Sciatic nerve (tissue), 2 donors: ENCODE measurements at regions not wholly inside any gene's neighbourhood (a gene's known extent, or its start where the extent isn't known, plus 50 kb on each side); places are given as distances from the start of the nearest gene placed in this dataset.
A peak's percentile ranks its signal among the peaks of the same experiment; 100 is the strongest.
"Not testable (repeated sequence)": the region's sequence is repeated elsewhere in the genome, so short reads cannot be mapped to it uniquely, and the experiment has no call there.

Source experiments
- ATAC-seq: fragments of 200-7000 bp; cut with Tn5 transposase; one replicate; pipeline ENCODE4 v1.9.1; 2020; ENCODE audit warnings: mild to moderate bottlenecking, moderate library complexity
- DNase-seq: peaks from one replicate; pipeline ENCODE4 v3.0.0-alpha.2; 2020; ENCODE audit warnings: low spot score
- intact Hi-C: fragments of 100-400 bp; cut with DNase I; formaldehyde crosslinking; loops from one replicate; pipeline ENCODE4 v1.14.2; 2022
- donor health status: DM: no; HTN: no; CAD: no.
- donor health status: DM: no; HTN: no; CAD: no.

DNA sequence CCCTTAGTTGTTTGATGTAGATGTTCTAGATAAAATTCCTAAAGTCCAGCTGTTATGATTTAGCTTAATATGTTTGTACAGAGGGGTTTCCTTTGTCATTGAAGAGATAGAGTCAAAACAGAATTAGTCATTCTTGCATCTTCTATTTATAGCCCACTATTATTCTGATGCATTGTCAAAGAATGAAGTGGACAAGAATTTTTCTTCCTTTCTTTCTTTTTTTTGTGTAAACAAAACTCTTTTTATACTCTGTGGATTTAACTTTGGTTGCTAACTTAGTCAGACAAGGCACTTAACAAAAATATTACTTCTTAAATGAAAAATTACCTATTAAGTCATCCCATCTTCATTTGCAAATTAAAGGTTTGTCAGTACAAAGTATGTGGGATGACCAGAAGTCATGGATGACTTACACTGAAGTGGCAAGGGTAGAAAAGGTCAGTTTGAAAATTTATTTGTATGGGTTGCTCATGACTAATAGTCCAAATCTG, 215.6 kb upstream of the DDHD1 start:
- intact Hi-C loops: no loop called here
- no peak for ATAC-seq

DNA sequence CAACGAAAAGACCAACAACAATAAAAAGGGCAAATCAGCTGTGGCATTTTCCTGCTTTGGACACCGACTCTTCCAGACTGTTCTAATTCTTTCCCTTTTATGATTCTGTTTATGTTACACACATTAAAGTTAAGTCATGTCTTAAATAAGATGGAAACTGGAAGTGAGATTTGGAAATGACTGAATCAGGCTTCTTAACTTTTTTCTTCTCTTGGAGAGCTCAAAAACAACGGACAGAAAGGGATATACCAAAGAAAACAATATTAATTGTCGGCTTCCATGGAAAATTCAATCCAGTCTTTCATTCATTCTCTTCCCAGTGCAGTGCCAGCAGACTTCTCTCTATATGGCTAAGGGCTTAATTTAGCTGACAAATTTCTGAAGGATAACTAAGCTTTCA, 214.9 kb upstream of the DDHD1 start:
- ATAC-seq (no peak), DNase-seq (no peak)
- intact Hi-C loops: no loop called here

More for the DNA sequence above, 215.6 kb upstream of the DDHD1 start:
- DNase-seq: no peak

DNA sequence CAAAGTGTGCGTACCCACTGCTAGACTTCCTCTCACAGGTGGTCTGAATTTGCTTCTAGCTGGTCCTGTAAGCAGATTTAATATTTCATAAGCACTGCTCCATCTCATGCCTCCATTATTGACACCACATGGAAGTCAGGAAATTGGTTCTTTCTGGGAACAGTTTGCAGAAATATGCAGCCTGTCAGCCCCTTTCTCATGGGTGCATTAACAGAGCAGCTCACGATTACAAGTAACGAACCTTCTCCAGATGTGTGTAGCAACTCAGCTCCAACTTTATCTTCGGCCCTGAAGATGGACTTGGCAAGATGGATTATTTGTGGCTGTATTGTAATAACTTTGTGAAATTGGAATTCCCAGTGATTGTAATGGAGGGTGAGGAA, 214.5 kb upstream of the DDHD1 start:
- ATAC-seq: peak; percentile 87
- DNase-seq: no peak
- intact Hi-C loops: no loop called here

DNA sequence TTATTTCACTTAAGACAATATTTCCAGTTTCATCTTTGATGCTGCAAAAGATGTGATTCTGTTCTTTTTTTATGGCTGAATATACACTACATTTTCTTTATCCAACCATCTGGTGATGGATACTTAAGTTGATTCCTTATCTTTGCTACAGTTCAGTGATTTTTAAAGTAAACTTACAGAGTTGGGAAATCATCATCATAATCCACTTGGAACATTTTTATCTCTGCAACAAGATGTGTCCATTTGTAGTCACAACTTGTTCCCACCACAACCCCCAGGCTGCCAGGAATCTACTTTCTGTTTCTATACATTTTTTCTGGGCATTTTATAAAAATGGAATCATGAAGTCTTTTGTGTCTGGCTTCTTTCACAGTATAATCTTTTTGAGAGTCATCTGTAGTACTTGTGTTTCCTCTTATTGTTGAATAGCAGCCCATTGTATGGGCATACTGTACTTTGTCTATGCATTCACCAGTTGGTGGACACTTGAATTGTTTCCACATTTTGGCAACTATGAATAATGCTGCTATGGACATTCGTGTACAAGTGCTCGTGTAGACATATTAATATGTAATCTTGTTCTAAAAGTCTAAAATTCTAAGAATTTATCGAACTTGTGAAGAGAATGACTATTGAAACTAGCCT, 212.5 kb upstream of the DDHD1 start:
- no peak for ATAC-seq
- DNase-seq: no peak
- intact Hi-C loops: no loop called here

DNA sequence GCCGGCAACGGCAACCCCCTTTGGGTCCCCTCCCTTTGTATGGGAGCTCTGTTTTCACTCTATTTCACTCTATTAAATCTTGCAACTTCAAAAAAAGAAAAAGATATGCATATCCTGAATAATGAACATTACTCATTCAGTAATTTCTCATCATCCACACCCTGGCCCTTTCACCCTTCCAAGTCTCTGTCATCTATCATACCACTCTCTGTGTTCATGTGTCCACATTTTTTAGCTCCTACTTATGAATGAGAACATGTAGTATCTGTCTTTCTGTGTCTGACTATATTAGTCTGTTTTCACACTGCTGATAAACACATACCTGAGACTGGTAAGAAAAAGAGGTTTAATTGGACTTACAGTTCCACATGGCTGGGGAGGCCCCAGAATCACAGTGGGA, 209.8 kb upstream of the DDHD1 start:
- intact Hi-C loops, DNase-seq, ATAC-seq: not testable (repeated sequence)

DNA sequence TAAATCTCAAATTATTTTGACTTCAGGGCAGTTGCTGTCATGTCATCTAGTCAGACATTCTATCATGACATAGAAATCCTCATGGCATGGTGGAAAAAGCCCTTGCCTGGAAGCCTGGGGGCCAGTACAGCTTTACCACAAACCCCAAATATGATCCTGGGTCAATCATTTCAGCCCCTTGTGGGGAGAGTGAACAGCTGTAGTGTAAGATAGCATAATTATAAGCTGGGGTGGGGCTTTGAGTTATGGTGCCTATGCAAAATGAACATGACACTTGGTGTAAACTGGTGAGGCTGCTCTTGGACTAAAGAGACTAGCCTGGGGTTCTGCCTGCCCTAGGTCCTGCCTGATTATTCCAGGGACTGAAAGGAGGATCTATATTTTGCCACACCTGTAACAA, 207.7 kb upstream of the DDHD1 start:
- intact Hi-C loops: no loop called here
- ATAC-seq: no peak
- no peak for DNase-seq

DNA sequence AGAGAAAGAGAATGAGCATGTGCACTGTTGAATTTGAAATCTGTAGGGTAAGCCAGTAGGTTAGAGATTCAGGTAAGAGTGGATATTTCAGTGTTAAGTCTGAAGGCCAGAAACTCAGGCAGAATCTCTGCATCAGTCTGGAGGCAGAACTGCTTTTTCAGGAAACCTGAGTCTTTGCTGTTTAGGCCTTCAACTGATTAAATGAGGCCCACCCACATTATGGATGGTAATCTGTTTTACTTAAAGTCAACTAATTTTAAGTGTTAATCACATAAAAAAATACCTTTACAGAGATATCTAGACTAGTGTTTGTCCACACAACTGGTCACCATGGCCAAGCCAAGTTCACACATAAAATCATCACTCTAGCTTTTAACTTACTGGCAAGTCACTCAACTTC, 205.0 kb upstream of the DDHD1 start:
- intact Hi-C loops: no loop called here
- ATAC-seq: no peak
- DNase-seq: no peak

DNA sequence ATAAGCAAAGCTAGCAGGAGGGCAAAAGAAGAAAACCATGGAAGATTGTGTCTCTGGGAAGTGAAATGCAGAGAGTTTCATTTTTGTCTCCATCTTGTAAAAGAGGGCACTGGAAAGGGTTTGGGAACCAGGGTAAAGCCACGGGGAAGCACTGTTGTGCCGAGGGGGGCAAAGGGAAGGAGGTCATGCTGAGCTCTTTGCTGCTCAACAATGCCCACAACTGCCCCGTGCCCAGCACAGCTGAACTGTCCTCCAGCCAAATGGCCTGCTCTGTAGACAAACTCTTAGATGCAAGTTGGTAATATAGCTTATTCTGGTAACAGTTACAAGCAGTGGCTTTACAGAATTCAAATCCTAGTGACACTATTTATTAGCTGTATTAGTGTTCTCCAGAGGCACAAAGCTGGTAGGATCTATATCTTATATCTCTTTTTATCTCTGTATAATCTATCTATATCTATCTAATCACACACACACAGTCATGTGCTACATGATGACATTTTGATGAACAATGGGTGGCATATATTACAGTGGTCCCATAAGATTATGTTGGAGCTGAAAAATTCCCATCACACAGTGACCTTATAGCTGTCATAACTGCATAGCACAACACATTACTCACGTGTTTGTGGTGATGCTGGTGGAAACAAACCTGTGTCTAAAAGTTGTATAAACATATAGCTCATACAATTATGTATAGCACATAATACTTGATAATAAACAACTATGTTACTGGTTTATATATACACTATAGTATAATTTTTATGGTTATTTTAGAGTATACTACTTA, 203.4 kb upstream of the DDHD1 start:
- intact Hi-C loops: no loop called here
- ATAC-seq: no peak
- no peak for DNase-seq

DNA sequence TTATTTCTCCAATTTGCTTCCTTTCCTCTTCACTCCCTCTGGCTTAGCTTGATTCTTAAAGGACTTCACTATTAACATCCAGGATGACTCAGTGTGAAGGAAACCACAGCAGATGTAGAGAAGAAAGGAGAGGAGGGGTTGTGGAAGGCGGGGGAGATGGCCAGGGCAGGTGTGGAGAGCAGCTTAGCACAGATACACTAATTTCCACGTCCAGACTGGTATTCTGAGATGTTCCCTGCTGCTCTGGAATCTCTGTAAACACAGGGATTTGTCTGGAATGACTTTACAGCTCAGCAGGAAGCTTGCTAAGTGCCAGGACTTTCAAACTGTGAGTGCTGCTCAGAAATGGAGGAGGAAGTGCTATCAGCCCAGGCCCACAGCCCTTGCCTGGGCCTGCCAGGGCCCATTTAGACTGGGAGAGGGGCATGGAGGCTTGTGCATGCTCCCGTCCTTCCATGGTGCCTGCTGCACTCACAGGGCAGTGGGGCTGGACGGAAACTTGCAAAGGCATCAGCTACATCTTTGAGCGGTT, 202.5 kb upstream of the DDHD1 start:
- DNase-seq (no peak), ATAC-seq (peak; percentile 39)
- intact Hi-C loops: no loop called here

DNA sequence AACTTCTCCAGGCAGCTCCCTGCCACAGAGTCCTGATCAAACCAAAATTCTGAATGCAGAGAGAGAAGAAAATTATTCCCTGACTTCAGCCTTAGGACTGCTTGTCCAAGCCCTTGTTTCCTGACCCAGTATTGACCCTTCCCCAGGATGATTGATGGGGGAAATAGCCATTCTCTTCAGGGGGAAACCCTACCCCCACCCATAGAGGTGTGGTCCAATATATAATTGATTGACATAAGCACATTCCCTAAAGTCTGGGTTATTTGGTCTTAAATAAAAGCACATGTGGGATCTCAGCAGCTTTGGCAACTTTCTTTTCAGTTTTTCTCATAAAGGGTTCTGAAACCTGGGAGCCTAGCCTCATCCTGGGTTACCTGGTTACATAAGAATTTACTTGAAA, 201.2 kb upstream of the DDHD1 start:
- no peak for DNase-seq
- no peak for ATAC-seq
- intact Hi-C loops: no loop called here

DNA sequence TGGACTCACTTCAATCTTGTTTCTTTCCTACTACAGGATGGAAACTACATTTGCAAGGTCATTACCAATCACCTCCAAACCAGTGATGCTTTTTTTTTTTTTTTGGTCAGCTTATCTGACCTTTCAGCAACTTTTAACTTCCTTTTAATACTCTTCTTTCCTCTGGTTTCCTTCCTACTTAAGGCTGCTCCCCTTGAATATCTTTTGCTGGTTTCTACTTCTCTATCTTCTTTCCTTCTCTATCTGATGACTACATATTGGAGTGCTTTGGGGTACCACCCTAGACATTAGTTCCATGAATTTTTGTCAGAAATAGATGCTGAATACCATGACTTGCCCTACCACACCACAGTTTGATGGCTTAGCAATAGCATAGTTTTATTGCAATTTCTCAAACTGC, 197.7 kb upstream of the DDHD1 start:
- no peak for DNase-seq
- no peak for ATAC-seq
- intact Hi-C loops: no loop called here

DNA sequence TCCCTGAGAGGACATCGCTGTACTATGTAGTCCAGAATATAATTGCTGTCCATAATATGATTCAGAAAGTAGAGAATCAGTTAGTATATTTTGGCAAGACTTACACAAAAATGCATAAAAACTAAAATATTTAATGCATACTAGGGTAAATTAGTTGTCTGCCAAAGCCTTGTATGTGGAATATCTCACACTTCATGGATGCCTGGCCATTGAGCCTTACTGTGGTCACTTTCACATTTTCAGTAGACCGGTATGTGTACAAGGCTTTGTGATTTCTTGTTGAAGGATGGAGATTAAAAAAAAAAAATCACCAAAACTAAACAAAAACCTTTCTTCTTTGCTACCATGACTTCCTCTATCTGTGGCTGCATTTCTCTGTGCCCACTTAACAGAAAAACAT, 197.3 kb upstream of the DDHD1 start:
- ATAC-seq (no peak), DNase-seq (no peak)
- intact Hi-C loops: no loop called here

DNA sequence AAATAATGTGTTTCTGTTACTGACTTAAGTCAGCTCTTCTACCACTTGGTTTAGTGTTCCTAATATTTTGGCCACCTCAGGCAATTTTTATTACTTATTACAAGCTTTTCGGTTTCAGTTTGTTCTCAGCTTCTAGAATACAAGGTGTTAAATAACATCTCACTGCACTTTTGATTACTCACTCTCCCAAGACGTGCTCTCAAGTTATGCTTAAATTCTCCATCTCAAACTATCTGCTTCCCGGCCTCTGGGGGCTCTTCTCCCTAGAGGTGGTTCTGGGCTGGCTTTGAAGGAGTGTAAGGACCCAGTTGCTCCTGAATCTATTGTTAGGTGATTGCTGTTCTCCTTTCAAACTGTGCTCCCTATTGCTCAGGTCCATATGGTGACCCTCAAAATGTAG, 193.9 kb upstream of the DDHD1 start:
- no peak for ATAC-seq
- intact Hi-C loops: no loop called here
- DNase-seq: no peak

DNA sequence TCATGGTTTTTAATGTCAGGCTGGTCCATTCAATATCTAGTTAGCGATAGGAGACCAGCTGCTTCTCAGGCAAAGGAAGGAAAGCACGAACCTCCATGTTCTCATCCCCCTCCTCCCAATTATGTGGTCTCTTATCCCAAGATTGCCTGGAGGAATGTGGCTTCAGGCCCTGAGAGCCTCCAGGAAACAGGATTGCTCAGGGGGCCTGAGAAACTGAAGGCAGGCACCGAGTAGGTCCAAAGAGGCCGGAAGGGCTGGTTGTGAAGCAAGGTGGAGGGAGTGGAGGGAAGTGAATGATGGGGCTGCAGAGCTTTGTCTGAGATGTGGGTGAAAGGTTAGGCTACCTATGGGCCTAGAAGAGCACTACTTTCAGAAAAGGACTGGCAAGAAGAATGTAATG, 188.2 kb upstream of the DDHD1 start:
- intact Hi-C loops: no loop called here
- DNase-seq (no peak), ATAC-seq (no peak)

DNA sequence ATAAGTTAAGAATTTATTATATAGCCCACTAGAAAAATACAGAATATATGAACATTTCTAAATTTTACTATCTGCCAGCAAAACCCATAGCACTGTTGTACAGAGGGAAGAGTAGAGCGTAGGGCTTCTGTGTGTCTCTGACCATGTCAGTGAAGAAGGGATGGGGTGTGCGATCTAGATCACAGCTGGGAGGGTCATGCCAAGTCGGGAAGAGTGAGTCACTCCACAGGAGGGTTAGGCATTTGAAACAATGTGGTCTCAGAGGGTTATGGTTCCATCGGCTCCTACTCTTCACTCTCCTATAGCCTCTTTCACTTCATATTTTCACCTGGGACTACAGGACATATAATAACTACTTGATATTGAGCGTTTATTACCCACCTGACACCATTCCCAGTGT, 185.1 kb upstream of the DDHD1 start:
- no peak for DNase-seq
- intact Hi-C loops: no loop called here
- no peak for ATAC-seq

DNA sequence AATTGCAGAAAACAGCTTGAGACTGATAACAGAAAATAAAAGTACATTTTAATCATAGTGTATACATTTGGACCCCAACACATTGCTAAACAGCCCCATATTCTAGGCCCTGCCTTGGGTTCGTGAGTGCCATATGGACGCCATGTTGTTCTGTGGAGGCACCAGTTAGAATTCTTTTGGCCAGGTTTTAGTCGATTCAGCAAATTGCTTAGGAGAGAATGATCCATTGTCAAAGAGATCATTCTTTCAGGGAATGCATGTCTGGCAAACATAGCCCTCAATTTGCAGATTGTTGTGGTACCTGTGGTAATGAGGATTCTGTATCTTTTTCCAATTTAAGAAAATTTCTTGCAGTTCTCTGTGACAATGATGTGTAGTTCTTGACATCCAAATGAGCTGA, 183.6 kb upstream of the DDHD1 start:
- no peak for DNase-seq
- ATAC-seq: no peak
- intact Hi-C loops: no loop called here

DNA sequence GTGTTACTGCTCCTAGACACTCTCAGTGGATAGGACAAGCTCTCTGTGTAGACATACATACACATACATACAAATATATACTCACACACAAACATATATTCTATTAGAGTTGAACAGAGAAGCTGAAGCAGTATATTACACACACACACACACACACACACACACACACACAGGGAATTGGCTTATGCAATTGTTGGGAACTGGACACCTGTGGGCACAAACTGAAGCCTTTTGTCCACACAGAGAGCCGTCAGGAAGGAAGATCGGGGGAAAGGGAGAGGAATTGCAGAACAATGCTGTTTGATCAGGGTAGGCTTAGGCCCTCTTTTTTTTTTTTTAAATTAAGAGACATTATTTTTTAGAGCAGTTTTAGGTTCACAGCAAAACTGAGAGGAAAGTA, 180.7 kb upstream of the DDHD1 start:
- ATAC-seq (no peak), DNase-seq (no peak)
- intact Hi-C loops: no loop called here

DNA sequence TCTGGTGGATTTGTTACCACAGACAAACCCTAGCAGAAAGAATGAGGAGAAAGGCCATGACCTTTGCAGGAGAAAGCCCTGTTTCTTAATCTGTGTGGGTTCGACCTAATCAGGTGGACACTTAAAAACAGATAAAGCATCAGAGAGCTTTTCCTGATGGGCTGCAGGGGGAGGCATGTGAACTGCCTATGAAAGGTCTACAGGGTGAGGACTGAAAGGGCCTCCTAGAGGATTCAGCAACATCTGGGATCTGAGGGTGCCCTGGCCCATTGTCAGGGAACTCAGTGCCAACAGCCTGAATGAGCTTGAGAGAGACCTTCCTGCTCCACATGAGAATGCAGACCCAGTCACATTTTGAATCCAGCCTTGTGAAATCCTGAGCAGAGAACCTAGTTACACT, 178.8 kb upstream of the DDHD1 start:
- intact Hi-C loops: no loop called here
- no peak for DNase-seq
- ATAC-seq: no peak

DNA sequence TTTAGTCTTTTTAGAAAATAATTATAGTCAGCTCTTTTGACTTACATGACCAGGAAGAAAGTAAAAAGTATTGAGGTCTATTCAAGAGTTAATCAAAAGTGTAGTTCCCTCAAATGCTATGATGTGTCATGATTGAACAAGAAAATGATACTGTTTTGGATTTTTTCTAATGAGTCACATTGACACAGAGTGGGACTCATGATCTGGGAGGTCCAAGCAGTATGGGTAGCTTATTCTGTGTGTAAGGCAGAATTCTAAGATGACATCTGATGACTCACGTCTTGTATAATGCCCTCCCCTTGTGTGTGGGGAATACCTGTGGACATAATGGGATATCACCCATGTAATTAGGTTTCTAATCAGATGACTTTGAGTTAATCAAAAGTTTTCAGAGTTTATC, 178.1 kb upstream of the DDHD1 start:
- intact Hi-C loops: no loop called here
- no peak for DNase-seq
- no peak for ATAC-seq

DNA sequence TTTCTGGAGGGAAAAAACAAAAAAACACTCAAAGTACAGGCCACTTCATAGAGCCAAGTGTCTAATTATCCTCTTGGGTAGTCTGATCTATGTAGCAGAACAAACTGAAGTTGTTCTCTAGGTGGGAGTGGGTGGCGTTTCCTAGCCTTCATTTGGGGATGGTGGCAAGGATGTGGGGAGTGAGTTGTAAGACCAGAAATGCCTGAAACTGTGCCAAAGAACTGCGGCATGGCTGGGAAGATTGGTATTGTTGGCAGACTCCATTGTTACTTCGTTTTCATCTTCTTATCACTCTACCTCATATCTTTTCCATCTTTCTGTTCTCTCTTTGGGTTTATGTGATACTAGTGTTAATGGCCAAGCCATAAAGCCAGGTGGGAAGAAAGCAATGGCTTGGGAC, 177.3 kb upstream of the DDHD1 start:
- intact Hi-C loops: no loop called here
- ATAC-seq (no peak), DNase-seq (no peak)

DNA sequence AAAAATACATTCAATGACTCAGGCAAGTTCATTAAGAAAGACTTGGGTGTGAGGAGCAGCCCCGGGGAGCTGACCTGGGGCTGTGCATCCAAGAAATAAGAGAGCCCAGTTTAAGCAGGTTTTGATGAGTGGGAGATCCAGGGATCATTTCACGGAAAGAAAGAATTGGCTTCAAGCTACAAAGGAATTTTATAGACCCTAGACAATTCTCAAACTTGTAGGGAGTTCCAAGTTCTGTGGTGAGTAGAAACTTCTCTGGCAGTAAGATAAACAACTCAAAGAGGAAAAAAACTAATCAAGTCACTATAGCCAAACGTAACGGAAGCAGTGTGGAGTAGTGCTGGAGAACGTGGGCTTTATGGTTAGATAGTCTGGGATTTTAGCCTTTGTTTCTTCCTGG, 175.7 kb upstream of the DDHD1 start:
- intact Hi-C loops: no loop called here
- ATAC-seq: no peak
- no peak for DNase-seq
